Ascending aorta (tissue), 2 donors: ENCODE measurements at regions not wholly inside any gene's neighbourhood (a gene's known extent, or its start where the extent isn't known, plus 50 kb on each side); places are given as distances from the start of the nearest gene placed in this dataset.
A peak's percentile ranks its signal among the peaks of the same experiment; 100 is the strongest.

ENCODE experiments used
- DNase-seq, 2 donors: peaks; one replicate each; pipeline ENCODE4 v3.0.0-alpha.2; 2019; ENCODE audit warnings: low spot score in 2 of 2
- H3K27ac ChIP-seq, 2 donors: fragments of 200-600 bp; sonication (generic); one replicate each; pipeline ENCODE4 v1.5.1; 2016 to 2017; ENCODE audit warnings: mild to moderate bottlenecking in 1 of 2
- H3K27me3 ChIP-seq: fragments of 200-600 bp; sonication (generic); one replicate; pipeline ENCODE4 v1.5.1; 2017
- H3K36me3 ChIP-seq, 2 donors: fragments of 200-600 bp; sonication (generic); one replicate each; pipeline ENCODE4 v1.5.1; 2016
- H3K4me1 ChIP-seq, 2 donors: fragments of 200-600 bp; sonication (generic); one replicate each; pipeline ENCODE4 v1.5.1; 2016 to 2017; ENCODE audit warnings: mild to moderate bottlenecking in 1 of 2
- H3K4me3 ChIP-seq, 2 donors: fragments of 200-600 bp; sonication (generic); one replicate each; pipeline ENCODE4 v1.5.1; 2016 to 2017; ENCODE audit warnings: mild to moderate bottlenecking in 1 of 2
- H3K9me3 ChIP-seq, 2 donors: fragments of 200-600 bp; sonication (generic); one replicate each; pipeline ENCODE4 v1.5.1; 2016
- intact Hi-C: fragments of 100-400 bp; cut with DNase I; formaldehyde crosslinking; loops from one replicate; pipeline ENCODE4 v1.15.1; 2023
- TF ChIP-seq, protein P1 (sequence below), 3 experiments: fragments of 200-600 bp in 2 of 3; fragments of 450-650 bp in 1 of 3; sonication (generic) in 2 of 3; IDR thresholded peaks; one replicate each; pipeline ENCODE4 v1.5.1; 2016 to 2019; ENCODE audit warnings: antibody characterized with exemption in 3 of 3, mild to moderate bottlenecking in 1 of 3, moderate library complexity in 1 of 3

DNA sequence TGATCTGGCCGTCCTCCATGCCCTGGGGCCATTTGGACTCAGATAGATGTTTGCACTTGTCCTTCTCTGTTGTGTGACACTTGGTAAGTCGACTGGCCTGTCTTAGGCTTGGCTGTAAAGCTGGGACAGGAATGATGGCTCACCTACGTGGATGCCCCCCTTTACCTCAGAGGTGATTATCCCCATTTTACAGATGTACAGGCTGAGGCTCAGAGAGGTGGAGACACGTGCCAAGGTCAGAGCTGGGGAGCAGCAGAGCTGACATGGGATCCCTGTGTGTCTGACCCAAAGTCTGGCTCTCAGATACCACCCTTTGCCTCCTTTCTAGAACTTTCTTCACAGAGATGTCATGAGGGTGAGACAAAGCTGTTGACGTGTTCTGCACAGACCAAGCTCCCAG is 71.3 kb upstream of the CIBAR2 start:
- DNase-seq = no peak
- peaks cover 0 to 14% of the 10 kb centered on the region in 2 donors for H3K4me1 ChIP-seq
- no peaks in the 10 kb centered on the region for H3K9me3 ChIP-seq
- H3K27ac ChIP-seq = no peak overlapping the region
- H3K4me3 ChIP-seq = no peak overlapping the region
- intact Hi-C loops = no loop called here
- no peaks in the 10 kb centered on the region for H3K36me3 ChIP-seq
- TF ChIP-seq, protein P1, sequence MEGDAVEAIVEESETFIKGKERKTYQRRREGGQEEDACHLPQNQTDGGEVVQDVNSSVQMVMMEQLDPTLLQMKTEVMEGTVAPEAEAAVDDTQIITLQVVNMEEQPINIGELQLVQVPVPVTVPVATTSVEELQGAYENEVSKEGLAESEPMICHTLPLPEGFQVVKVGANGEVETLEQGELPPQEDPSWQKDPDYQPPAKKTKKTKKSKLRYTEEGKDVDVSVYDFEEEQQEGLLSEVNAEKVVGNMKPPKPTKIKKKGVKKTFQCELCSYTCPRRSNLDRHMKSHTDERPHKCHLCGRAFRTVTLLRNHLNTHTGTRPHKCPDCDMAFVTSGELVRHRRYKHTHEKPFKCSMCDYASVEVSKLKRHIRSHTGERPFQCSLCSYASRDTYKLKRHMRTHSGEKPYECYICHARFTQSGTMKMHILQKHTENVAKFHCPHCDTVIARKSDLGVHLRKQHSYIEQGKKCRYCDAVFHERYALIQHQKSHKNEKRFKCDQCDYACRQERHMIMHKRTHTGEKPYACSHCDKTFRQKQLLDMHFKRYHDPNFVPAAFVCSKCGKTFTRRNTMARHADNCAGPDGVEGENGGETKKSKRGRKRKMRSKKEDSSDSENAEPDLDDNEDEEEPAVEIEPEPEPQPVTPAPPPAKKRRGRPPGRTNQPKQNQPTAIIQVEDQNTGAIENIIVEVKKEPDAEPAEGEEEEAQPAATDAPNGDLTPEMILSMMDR (IDR thresholded peaks at IDR 0.05) = no peak
- H3K27me3 ChIP-seq = no peaks in the 10 kb centered on the region

DNA sequence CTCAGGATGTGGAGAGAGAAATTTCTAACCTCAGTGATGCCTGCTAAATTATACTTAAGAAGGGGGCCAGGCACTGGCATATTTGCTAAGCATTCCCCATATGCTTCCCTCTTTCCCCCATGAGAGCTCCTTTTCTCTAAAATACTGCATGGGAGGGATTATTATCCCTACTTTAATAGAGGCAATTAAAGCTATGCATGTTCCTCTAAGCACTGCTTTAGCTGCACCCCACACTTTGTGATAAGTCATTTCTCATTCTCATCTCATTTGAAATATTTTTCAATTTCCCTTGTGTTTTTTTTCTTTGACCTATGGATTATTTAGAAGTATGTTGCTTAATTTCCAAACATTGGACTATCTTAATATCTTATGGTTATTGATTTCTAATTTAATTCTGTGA is 72.1 kb upstream of the CIBAR2 start:
- H3K27ac ChIP-seq = no peak overlapping the region
- H3K9me3 ChIP-seq = peaks cover 0 to under 1% of the 10 kb centered on the region in 2 donors
- no peaks in the 10 kb centered on the region for H3K27me3 ChIP-seq
- intact Hi-C loops = no loop called here
- peaks cover 0 to 14% of the 10 kb centered on the region in 2 donors for H3K4me1 ChIP-seq
- DNase-seq = no peak
- H3K4me3 ChIP-seq = no peak overlapping the region
- no peaks in the 10 kb centered on the region for H3K36me3 ChIP-seq
- TF ChIP-seq, protein P1 (IDR thresholded peaks at IDR 0.05) = no peak

- Histone ChIP-seq H3K9me3 (peaks cover 0 to 11% of the 10 kb centered on the region in 2 donors), H3K27me3 (no peaks in the 10 kb centered on the region), H3K4me3 (no peak overlapping the region), H3K36me3 (no peaks in the 10 kb centered on the region), H3K27ac (no peak overlapping the region), H3K4me1 (peaks cover 0 to 14% of the 10 kb centered on the region in 2 donors)
- intact Hi-C loops = no loop called here
- TF ChIP-seq, protein P1 (IDR thresholded peaks at IDR 0.05) = no peak
- DNase-seq = no peak
These were observed 73.2 kb upstream of the CIBAR2 start for GRCh38 chr16:85185303-85186100.

- peaks cover 0 to 9% of the 10 kb centered on the region in 2 donors for H3K4me1 ChIP-seq
- intact Hi-C loops = no loop called here
- peak overlapping the region; percentile 30 to 32 for H3K27ac ChIP-seq
- TF ChIP-seq, protein P1 (IDR thresholded peaks at IDR 0.05) = no peak
- DNase-seq = peak in 1 of 2 donors; percentile 83
- H3K27me3 ChIP-seq = no peaks in the 10 kb centered on the region
- H3K36me3 ChIP-seq = no peaks in the 10 kb centered on the region
- H3K4me3 ChIP-seq = no peak overlapping the region
- peaks cover 0 to 11% of the 10 kb centered on the region in 2 donors for H3K9me3 ChIP-seq
These were observed 74.7 kb upstream of the CIBAR2 start for GRCh38 chr16:85187002-85187401.

DNA sequence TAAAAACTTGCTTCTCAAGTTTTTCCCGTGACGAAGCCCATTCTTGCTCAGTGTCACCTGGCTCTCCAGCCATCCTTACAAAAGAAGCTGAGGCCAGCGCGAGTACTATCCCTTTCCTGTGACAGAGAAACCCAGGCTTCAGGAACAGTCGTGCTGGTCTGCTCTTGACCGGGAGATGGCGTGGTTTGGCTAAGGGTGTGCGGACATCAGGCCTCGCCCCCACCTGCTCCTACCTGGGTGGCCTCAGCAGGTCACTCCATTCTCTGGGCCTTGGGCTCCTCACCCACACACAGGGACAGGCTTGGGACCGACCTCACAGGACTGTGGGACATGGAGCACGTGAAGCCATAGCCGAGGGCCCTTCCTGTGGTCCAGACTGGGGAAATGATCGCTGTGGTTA is 75.2 kb upstream of the CIBAR2 start:
- TF ChIP-seq, protein P1 (IDR thresholded peaks at IDR 0.05) = no peak
- H3K4me1 ChIP-seq = peaks cover 0 to 9% of the 10 kb centered on the region in 2 donors
- intact Hi-C loops = no loop called here
- H3K9me3 ChIP-seq = peaks cover 0 to 11% of the 10 kb centered on the region in 2 donors
- no peak for DNase-seq
- H3K36me3 ChIP-seq = no peaks in the 10 kb centered on the region
- H3K4me3 ChIP-seq = no peak overlapping the region
- H3K27ac ChIP-seq = peak overlapping the region in 1 of 2 donors; percentile 32
- no peaks in the 10 kb centered on the region for H3K27me3 ChIP-seq
